ENCODE measurements at regions not wholly inside any gene's neighbourhood (a gene's known extent, or its start where the extent isn't known, plus 50 kb on each side); places are given as distances from the start of the nearest gene placed in this dataset.
A peak's percentile ranks its signal among the peaks of the same experiment; 100 is the strongest.

DNA sequence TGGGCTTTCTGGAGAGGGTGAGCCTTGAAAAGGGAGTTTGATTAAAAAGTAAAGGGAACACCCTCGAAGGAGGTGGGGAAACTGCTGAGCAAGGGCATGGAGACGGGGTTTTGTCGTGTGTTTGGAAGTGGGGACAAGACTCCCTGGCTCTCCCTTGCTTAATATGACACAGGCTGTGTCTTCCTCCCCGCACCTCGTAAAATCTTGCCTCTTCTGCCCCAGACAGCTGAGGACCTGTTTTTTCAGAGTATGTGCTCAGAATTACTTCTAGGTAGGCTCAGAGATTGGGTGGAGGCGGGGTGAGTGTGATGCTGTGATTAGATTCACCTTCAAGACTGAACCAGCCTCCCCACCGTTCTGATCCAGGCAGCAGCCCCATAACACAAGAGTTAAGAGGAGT is 244.4 kb upstream of the TLE3 start:
- Histone ChIP-seq H3K4me3 (no peak overlapping the region), H3K9me3 (no peaks in the 10 kb centered on the region), H3K27me3 (no peaks in the 10 kb centered on the region), H3K4me1 (peaks cover 13% of the 10 kb centered on the region), H3K36me3 (no peaks in the 10 kb centered on the region), H3K27ac (no peak overlapping the region)
- peak in 1 of 2 donors; percentile 70 for DNase-seq (ENCODE audit: extremely low spot score in 2 of 2)
- intact Hi-C loops (cut with DNase I) = no loop called here
- TF ChIP-seq POLR2AphosphoS5 (IDR thresholded peaks at IDR 0.05; ENCODE audit: insufficient read depth in 1 of 2, low read depth in 1 of 2) (no peak), POLR2A (IDR thresholded peaks at IDR 0.05) (no peak)
- TF ChIP-seq, protein P1, sequence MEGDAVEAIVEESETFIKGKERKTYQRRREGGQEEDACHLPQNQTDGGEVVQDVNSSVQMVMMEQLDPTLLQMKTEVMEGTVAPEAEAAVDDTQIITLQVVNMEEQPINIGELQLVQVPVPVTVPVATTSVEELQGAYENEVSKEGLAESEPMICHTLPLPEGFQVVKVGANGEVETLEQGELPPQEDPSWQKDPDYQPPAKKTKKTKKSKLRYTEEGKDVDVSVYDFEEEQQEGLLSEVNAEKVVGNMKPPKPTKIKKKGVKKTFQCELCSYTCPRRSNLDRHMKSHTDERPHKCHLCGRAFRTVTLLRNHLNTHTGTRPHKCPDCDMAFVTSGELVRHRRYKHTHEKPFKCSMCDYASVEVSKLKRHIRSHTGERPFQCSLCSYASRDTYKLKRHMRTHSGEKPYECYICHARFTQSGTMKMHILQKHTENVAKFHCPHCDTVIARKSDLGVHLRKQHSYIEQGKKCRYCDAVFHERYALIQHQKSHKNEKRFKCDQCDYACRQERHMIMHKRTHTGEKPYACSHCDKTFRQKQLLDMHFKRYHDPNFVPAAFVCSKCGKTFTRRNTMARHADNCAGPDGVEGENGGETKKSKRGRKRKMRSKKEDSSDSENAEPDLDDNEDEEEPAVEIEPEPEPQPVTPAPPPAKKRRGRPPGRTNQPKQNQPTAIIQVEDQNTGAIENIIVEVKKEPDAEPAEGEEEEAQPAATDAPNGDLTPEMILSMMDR (IDR thresholded peaks at IDR 0.05) = no peak

DNA sequence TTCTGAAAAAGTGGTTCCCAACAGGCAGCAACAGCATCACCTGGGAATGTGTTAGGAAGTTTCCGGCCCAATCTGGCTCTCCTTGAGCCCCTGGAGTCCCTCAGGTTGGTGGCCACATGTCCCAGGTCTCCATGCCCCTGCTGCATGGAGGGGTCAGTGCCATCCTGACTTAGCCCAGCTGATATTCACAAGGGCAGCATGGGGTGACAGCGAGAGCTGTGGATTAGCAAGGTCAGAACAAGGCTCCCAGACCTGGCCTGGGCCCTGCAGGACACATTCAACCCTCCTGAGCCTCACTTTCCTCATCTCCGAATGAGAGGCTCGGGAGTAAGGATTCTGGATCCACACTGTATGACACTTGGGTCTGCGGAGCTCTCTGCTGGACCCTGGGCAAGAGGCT is 243.8 kb upstream of the TLE3 start:
- Histone ChIP-seq H3K4me3 (no peak overlapping the region), H3K27ac (no peak overlapping the region), H3K9me3 (no peaks in the 10 kb centered on the region), H3K36me3 (no peaks in the 10 kb centered on the region), H3K4me1 (peaks cover 13% of the 10 kb centered on the region), H3K27me3 (no peaks in the 10 kb centered on the region)
- DNase-seq (ENCODE audit: extremely low spot score in 2 of 2) = peak; percentile 76 to 81
- TF ChIP-seq POLR2A (IDR thresholded peaks at IDR 0.05) = no peak
- intact Hi-C loops (cut with DNase I) = no loop called here

DNA sequence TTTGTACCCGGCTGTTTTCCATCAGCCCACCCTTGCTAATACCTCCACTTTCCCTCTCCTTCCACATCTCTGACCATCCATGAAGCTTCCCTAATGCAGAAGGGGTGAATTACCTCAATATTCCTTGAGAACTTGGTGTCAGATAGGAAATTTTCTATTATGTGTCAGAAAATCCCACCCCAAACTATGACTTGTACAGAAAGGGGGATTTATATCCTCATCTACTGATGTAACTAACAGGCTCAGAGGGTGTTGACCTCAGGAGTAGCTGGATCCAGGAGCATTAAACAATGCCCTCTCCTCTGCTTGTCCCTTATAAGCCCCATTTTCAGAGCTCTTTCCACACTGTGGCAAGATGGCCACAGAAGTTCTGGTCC is 242.8 kb upstream of the TLE3 start:
- no peak for TF ChIP-seq POLR2A (IDR thresholded peaks at IDR 0.05)
- TF ChIP-seq POLR2AphosphoS5 (IDR thresholded peaks at IDR 0.05; ENCODE audit: insufficient read depth in 1 of 2, low read depth in 1 of 2) = no peak
- TF ChIP-seq, protein P1 (IDR thresholded peaks at IDR 0.05) = no peak
- intact Hi-C loops (cut with DNase I) = no loop called here
- no peak overlapping the region for H3K27ac ChIP-seq
- no peak overlapping the region for H3K4me3 ChIP-seq
- H3K4me1 ChIP-seq = peaks cover 13% of the 10 kb centered on the region
- H3K9me3 ChIP-seq = no peaks in the 10 kb centered on the region
- H3K36me3 ChIP-seq = no peaks in the 10 kb centered on the region
- H3K27me3 ChIP-seq = no peaks in the 10 kb centered on the region
- peak in 1 of 2 donors; percentile 75 for DNase-seq (ENCODE audit: extremely low spot score in 2 of 2)

DNA sequence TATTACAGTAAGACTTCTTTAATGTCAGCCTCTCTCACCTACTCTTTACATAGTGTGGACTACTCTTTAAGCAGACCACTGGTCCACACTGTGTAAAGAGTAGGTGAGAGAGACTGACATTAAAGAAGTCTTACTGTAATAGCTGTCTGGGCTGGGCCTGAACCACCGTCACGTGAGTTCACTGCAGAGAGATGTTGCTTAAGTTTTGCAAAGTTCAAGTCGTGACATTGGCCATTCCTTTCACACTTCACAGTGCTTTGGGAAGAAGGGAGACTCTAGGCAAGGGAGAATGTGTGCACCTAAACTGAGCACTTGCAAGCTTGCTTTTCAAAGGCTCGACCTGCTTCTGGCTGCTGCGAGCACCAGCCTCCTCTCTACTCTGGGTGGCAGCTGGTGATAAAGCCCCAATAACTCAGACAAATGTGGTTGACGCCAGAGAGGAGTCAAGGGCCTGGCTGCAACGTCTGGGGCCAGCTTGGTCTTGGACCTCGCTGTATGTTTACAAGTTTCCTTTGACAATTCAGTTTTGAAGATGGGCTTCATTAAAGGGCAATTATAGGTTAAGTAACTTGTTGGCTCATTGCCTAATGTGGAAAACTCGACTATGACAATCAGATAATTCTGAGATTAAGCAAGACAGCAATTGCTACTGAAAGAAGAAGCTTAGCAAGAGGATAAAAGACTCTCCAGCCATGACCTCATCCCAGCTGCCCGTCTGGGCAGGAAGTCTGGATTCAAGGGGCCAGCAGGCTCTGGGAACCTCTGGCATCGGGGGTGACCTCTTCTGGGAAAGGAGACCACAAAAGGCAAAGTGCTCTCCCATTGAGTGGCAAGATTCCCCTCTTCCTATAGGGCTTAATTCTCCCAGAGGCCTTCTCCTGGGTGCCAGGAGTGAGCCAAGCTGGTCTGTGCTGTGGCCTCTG is 242.1 kb upstream of the TLE3 start:
- TF ChIP-seq POLR2AphosphoS5 (IDR thresholded peaks at IDR 0.05; ENCODE audit: insufficient read depth in 1 of 2, low read depth in 1 of 2) (peak in 1 of 2 donors; percentile 58), POLR2A (IDR thresholded peaks at IDR 0.05) (no peak)
- TF ChIP-seq, protein P1 (IDR thresholded peaks at IDR 0.05) = no peak
- intact Hi-C loops (cut with DNase I) = no loop called here
- H3K4me1 ChIP-seq = peaks cover 13% of the 10 kb centered on the region
- H3K36me3 ChIP-seq = no peaks in the 10 kb centered on the region
- H3K4me3 ChIP-seq = no peak overlapping the region
- H3K9me3 ChIP-seq = no peaks in the 10 kb centered on the region
- H3K27me3 ChIP-seq = no peaks in the 10 kb centered on the region
- H3K27ac ChIP-seq = no peak overlapping the region
- peak; percentile 46 to 88 for DNase-seq (ENCODE audit: extremely low spot score in 2 of 2)

DNA sequence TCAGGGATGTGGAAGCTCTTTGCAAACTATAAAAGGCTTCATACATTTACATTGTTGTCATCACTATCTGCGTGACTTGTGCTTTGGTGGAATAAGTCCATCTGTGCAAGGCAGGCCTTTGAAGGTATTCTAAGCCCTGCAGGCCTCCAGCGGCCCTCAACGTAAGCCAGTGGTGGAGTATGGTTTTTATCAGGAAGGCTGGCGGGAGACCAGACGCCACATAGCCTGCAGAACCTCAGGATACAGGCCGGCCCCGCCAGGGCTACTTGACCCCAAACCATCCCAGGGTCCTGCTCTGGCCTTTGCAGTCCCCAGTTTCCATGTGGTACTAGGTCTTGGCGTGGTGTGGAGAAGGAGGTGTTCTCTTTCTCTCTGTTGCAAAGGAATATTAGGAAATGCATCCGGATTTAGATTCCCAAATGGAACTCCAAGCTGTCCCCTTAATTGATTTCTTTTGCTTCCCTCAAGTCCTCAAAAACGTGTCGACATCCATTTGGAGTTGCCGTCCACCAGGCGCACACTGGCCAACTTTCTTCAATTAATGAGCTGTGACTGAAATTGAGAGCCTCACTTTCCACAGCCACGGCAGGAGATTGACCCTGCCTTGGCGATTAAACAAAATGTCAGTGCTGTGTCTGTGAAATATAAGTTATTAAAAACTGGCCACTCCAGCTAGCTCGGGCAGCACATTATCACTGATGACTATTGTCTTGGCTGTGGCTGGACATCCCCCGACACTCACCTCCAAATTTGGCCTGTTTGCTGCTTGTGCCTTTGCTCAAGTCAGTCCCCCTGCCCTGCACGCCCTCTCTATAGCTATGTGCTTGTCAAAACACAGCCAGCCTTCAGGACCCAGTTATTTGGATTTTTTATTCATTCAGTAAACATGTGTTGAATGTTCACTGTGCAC is 239.8 kb upstream of the TLE3 start:
- H3K27ac ChIP-seq = no peak overlapping the region
- H3K4me3 ChIP-seq = no peak overlapping the region
- no peaks in the 10 kb centered on the region for H3K27me3 ChIP-seq
- H3K36me3 ChIP-seq = no peaks in the 10 kb centered on the region
- intact Hi-C loops (cut with DNase I) = no loop called here
- no peaks in the 10 kb centered on the region for H3K9me3 ChIP-seq
- peaks cover 13% of the 10 kb centered on the region for H3K4me1 ChIP-seq
- DNase-seq (ENCODE audit: extremely low spot score in 2 of 2) = peak in 1 of 2 donors; percentile 93
- TF ChIP-seq POLR2AphosphoS5 (IDR thresholded peaks at IDR 0.05; ENCODE audit: insufficient read depth in 1 of 2, low read depth in 1 of 2) = no peak
- TF ChIP-seq POLR2A (IDR thresholded peaks at IDR 0.05) = no peak
